Calu3 (cell line): ENCODE measurements at regions not wholly inside any gene's neighbourhood (a gene's known extent, or its start where the extent isn't known, plus 50 kb on each side); places are given as distances from the start of the nearest gene placed in this dataset.

Source experiments
- BruUV-seq: library from RNA; stranded (reverse); fragments of 400-500 nt; replicated peaks from 2 replicates; lab custom pipeline; 2021; lab: Mats Ljungman, UMichigan
- CTCF ChIA-PET: fragments of 300-600 bp; sonication (Branson Sonifier 250); formaldehyde crosslinking; loops from one replicate; lab custom pipeline; 2022; ENCODE audit warnings: antibody characterized with exemption; lab: Charles Lee
- DNase-seq: peaks from one replicate; pipeline ENCODE4 v3.0.0; 2022
- H3K27ac Mint-ChIP-seq: one replicate; pipeline ENCODE4 v1.8.0; 2022; ENCODE audit warnings: mixed read lengths; ENCODE audit not compliant: unreplicated experiment
- H3K27me3 Mint-ChIP-seq: one replicate; pipeline ENCODE4 v1.8.0; 2022; ENCODE audit warnings: mixed read lengths; ENCODE audit not compliant: unreplicated experiment
- H3K36me3 Mint-ChIP-seq: one replicate; pipeline ENCODE4 v1.8.0; 2022; ENCODE audit warnings: mild to moderate bottlenecking, moderate library complexity, mixed read lengths; ENCODE audit not compliant: insufficient read depth, unreplicated experiment
- H3K4me1 Mint-ChIP-seq: one replicate; pipeline ENCODE4 v1.8.0; 2022; ENCODE audit warnings: mild to moderate bottlenecking, low read depth, mixed read lengths; ENCODE audit not compliant: unreplicated experiment
- H3K4me3 Mint-ChIP-seq: one replicate; pipeline ENCODE4 v1.8.0; 2022; ENCODE audit warnings: mild to moderate bottlenecking, low read depth, moderate library complexity, mixed read lengths; ENCODE audit not compliant: unreplicated experiment
- H3K9me3 Mint-ChIP-seq: one replicate; pipeline ENCODE4 v1.8.0; 2022; ENCODE audit warnings: low read depth, mixed read lengths; ENCODE audit not compliant: unreplicated experiment
- CTCF ChIP-seq: fragments of 200-600 bp; IDR thresholded peaks from one replicate; pipeline ENCODE4 v1.8.0; 2022; ENCODE audit warnings: antibody characterized with exemption; ENCODE audit not compliant: unreplicated experiment
- intact Hi-C: fragments of 100-400 bp; cut with micrococcal nuclease; formaldehyde crosslinking; loops from one replicate; pipeline ENCODE4 v1.10.0; 2022; ENCODE audit not compliant: unreplicated experiment

GRCh38 chr13:105616333-105617075, 919.0 kb downstream of the EFNB2 start:
- Mint-ChIP-seq H3K36me3 (no peaks in the 10 kb centered on the region), H3K4me3 (no peak overlapping the region), H3K9me3 (no peaks in the 10 kb centered on the region), H3K27me3 (no peaks in the 10 kb centered on the region), H3K4me1 (no peaks in the 10 kb centered on the region), H3K27ac (no peak overlapping the region)
- CTCF ChIA-PET = no interaction called here
- BruUV-seq = no TSS peak
- no peak for TF ChIP-seq CTCF
- DNase-seq = no peak
- intact Hi-C loops = no loop called here

- Mint-ChIP-seq H3K4me3 (no peak overlapping the region), H3K36me3 (no peaks in the 10 kb centered on the region), H3K27me3 (no peaks in the 10 kb centered on the region), H3K27ac (no peak overlapping the region), H3K4me1 (no peaks in the 10 kb centered on the region), H3K9me3 (no peaks in the 10 kb centered on the region)
- TF ChIP-seq CTCF = no peak
- CTCF ChIA-PET = no interaction called here
- no peak for DNase-seq
- BruUV-seq = no TSS peak
- intact Hi-C loops = no loop called here
Measured at GRCh38 chr13:105612541-105612940, 922.9 kb downstream of the EFNB2 start.

GRCh38 chr13:105611424-105611823, 924.0 kb downstream of the EFNB2 start:
- intact Hi-C loops = no loop called here
- no TSS peak for BruUV-seq
- no peak for DNase-seq
- no peaks in the 10 kb centered on the region for H3K4me1 Mint-ChIP-seq
- no peaks in the 10 kb centered on the region for H3K27me3 Mint-ChIP-seq
- H3K27ac Mint-ChIP-seq = no peak overlapping the region
- CTCF ChIA-PET = no interaction called here
- TF ChIP-seq CTCF = no peak
- no peaks in the 10 kb centered on the region for H3K36me3 Mint-ChIP-seq
- H3K9me3 Mint-ChIP-seq = no peaks in the 10 kb centered on the region
- no peak overlapping the region for H3K4me3 Mint-ChIP-seq

GRCh38 chr13:105608104-105608503, 927.4 kb downstream of the EFNB2 start:
- TF ChIP-seq CTCF = no peak
- H3K36me3 Mint-ChIP-seq = no peaks in the 10 kb centered on the region
- no TSS peak for BruUV-seq
- intact Hi-C loops = no loop called here
- H3K4me3 Mint-ChIP-seq = no peak overlapping the region
- no peaks in the 10 kb centered on the region for H3K27me3 Mint-ChIP-seq
- H3K27ac Mint-ChIP-seq = no peak overlapping the region
- no peaks in the 10 kb centered on the region for H3K4me1 Mint-ChIP-seq
- DNase-seq = no peak
- CTCF ChIA-PET = no interaction called here
- H3K9me3 Mint-ChIP-seq = no peaks in the 10 kb centered on the region
